ENCODE measurements at regions not wholly inside any gene's neighbourhood (a gene's known extent, or its start where the extent isn't known, plus 50 kb on each side); places are given as distances from the start of the nearest gene placed in this dataset.

- no peak overlapping the region for H3K27ac Mint-ChIP-seq
These were observed 644.3 kb downstream of the BCL11A start for GRCh38 chr2:59909147-59909546.

GRCh38 chr2:59905731-59906130 is 647.7 kb downstream of the BCL11A start:
- Mint-ChIP-seq H3K36me3 (ENCODE audit: low read depth) (no peaks in the 10 kb centered on the region), H3K4me1 (no peaks in the 10 kb centered on the region), H3K27me3 (ENCODE audit: low read depth) (no peaks in the 10 kb centered on the region), H3K9me3 (no peaks in the 10 kb centered on the region), H3K4me3 (no peak overlapping the region), H3K27ac (no peak overlapping the region)
- no peak for TF ChIP-seq CTCF (IDR thresholded peaks at IDR 0.05; ENCODE audit: unreplicated experiment in 3 of 3)

More at GRCh38 chr2:59909147-59909546, 644.3 kb downstream of the BCL11A start:
- H3K9me3 Mint-ChIP-seq, result no peaks in the 10 kb centered on the region
- no peaks in the 10 kb centered on the region for H3K4me1 Mint-ChIP-seq
- H3K27me3 Mint-ChIP-seq (ENCODE audit: low read depth), result no peaks in the 10 kb centered on the region
- H3K4me3 Mint-ChIP-seq, result no peak overlapping the region
- no peaks in the 10 kb centered on the region for H3K36me3 Mint-ChIP-seq (ENCODE audit: low read depth)
- no peak for TF ChIP-seq CTCF (IDR thresholded peaks at IDR 0.05; ENCODE audit: unreplicated experiment in 3 of 3)

GRCh38 chr2:59903994-59904544 is 649.4 kb downstream of the BCL11A start:
- H3K36me3 Mint-ChIP-seq (ENCODE audit: low read depth), result no peaks in the 10 kb centered on the region
- H3K4me1 Mint-ChIP-seq, result no peaks in the 10 kb centered on the region
- no peak overlapping the region for H3K27ac Mint-ChIP-seq
- peaks cover 2% of the 10 kb centered on the region for H3K27me3 Mint-ChIP-seq (ENCODE audit: low read depth)
- no peak overlapping the region for H3K4me3 Mint-ChIP-seq
- no peaks in the 10 kb centered on the region for H3K9me3 Mint-ChIP-seq
- TF ChIP-seq CTCF (IDR thresholded peaks at IDR 0.05; ENCODE audit: unreplicated experiment in 3 of 3), result no peak

DNA sequence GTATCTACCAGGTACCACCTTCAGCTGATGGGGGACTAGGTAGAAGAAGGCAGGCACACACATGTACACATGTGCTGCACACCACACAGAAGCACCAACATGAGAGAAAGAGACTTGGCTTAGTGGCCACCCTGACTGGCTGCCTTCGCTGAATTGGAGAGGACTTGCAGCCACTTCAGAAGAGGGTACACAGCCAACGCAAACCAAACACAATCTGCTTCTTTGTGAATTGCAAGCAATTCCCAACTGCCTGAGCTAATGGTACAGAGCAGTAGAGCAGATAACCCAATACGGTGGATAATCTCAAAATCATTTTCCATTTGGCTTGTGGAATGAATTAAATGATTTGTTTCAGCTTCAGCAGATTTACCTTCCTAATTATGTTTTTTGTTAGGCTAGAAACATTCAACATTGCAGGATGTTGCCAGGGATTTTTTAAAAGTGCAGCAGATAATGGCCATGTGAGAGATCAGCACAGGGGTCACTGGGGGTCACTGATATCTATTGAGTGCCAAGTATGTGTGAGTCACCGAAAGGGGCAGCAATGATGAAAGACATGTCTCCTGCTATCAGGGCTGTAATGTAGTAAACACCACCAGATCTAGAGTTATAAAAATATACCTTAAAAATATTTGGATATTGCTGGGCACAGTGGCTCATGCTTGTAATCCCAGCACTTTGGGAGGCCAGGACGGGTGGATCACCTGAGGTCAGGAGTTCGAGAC is 652.6 kb downstream of the BCL11A start:
- no peak overlapping the region for H3K4me3 Mint-ChIP-seq
- H3K9me3 Mint-ChIP-seq, result no peaks in the 10 kb centered on the region
- no peak overlapping the region for H3K27ac Mint-ChIP-seq
- peaks cover 3% of the 10 kb centered on the region for H3K27me3 Mint-ChIP-seq (ENCODE audit: low read depth)
- TF ChIP-seq CTCF (IDR thresholded peaks at IDR 0.05; ENCODE audit: unreplicated experiment in 3 of 3), result no peak
- peaks cover 4% of the 10 kb centered on the region for H3K4me1 Mint-ChIP-seq
- no peaks in the 10 kb centered on the region for H3K36me3 Mint-ChIP-seq (ENCODE audit: low read depth)

- H3K36me3 Mint-ChIP-seq (ENCODE audit: low read depth), result no peaks in the 10 kb centered on the region
- H3K27me3 Mint-ChIP-seq (ENCODE audit: low read depth), result peaks cover 3% of the 10 kb centered on the region
- no peak for TF ChIP-seq CTCF (IDR thresholded peaks at IDR 0.05; ENCODE audit: unreplicated experiment in 3 of 3)
These were observed 653.8 kb downstream of the BCL11A start for GRCh38 chr2:59899692-59900091.

More at GRCh38 chr2:59899692-59900091, 653.8 kb downstream of the BCL11A start:
- no peaks in the 10 kb centered on the region for H3K9me3 Mint-ChIP-seq
- H3K4me1 Mint-ChIP-seq, result peaks cover 4% of the 10 kb centered on the region
- no peak overlapping the region for H3K4me3 Mint-ChIP-seq
- no peak overlapping the region for H3K27ac Mint-ChIP-seq

Data from nephron (organoid).